Muscle layer of colon (tissue), 2 donors: ENCODE measurements at regions not wholly inside any gene's neighbourhood (a gene's known extent, or its start where the extent isn't known, plus 50 kb on each side); places are given as distances from the start of the nearest gene placed in this dataset.

Experiments used
- H3K27ac ChIP-seq: one replicate; pipeline ENCODE4 v1.7.0; 2013; ENCODE audit warnings: low read depth, mild to moderate bottlenecking, low read length, moderate library complexity
- H3K27me3 ChIP-seq, 2 donors: one replicate each; pipeline ENCODE4 v1.7.0; 2013; ENCODE audit warnings: low read length in 2 of 2, mild to moderate bottlenecking in 2 of 2; ENCODE audit not compliant: insufficient read depth in 2 of 2, control insufficient read depth in 1 of 2
- H3K36me3 ChIP-seq: one replicate; pipeline ENCODE4 v1.7.0; 2013; ENCODE audit warnings: mild to moderate bottlenecking, low read length; ENCODE audit not compliant: insufficient read depth
- H3K4me1 ChIP-seq: one replicate; pipeline ENCODE4 v1.7.0; 2013; ENCODE audit warnings: mild to moderate bottlenecking, low read length; ENCODE audit not compliant: insufficient read depth
- H3K4me3 ChIP-seq, 2 donors: one replicate each; pipeline ENCODE4 v1.7.0; 2013; ENCODE audit warnings: low read length in 2 of 2, low read depth in 1 of 2, mild to moderate bottlenecking in 1 of 2, moderate library complexity in 1 of 2
- H3K9ac ChIP-seq: one replicate; pipeline ENCODE4 v1.7.0; 2013; ENCODE audit warnings: low read length
- H3K9me3 ChIP-seq: one replicate; pipeline ENCODE4 v1.7.0; 2013; ENCODE audit warnings: mild to moderate bottlenecking, low read length
- donor health status: abdominal sarcoma.
- donor health status: Adenocarcinoma of cecum.

- Histone ChIP-seq H3K27me3 (no peaks in the 10 kb centered on the region), H3K4me1 (peaks cover 39% of the 10 kb centered on the region), H3K4me3 (no peak overlapping the region), H3K9ac (no peak overlapping the region), H3K36me3 (no peaks in the 10 kb centered on the region), H3K27ac (no peak overlapping the region), H3K9me3 (no peaks in the 10 kb centered on the region)
Measured at GRCh38 chr2:64862623-64863022, 126.6 kb upstream of the SLC1A4 start.

GRCh38 chr2:64863097-64863820 is 125.9 kb upstream of the SLC1A4 start:
- H3K9me3 ChIP-seq: no peaks in the 10 kb centered on the region
- H3K4me3 ChIP-seq: no peak overlapping the region
- no peak overlapping the region for H3K27ac ChIP-seq
- H3K27me3 ChIP-seq: no peaks in the 10 kb centered on the region
- H3K36me3 ChIP-seq: no peaks in the 10 kb centered on the region
- H3K4me1 ChIP-seq: peaks cover 32% of the 10 kb centered on the region
- H3K9ac ChIP-seq: no peak overlapping the region

- Histone ChIP-seq H3K36me3 (no peaks in the 10 kb centered on the region), H3K4me1 (peaks cover 18% of the 10 kb centered on the region), H3K9ac (peak overlapping the region; percentile 50), H3K27me3 (no peaks in the 10 kb centered on the region), H3K27ac (peak overlapping the region; percentile 67), H3K9me3 (no peaks in the 10 kb centered on the region), H3K4me3 (peak overlapping the region; percentile 63 to 81)
Measured at GRCh38 chr2:64865073-64865830, 123.9 kb upstream of the SLC1A4 start.

GRCh38 chr2:64865831-64866345 is 123.3 kb upstream of the SLC1A4 start:
- Histone ChIP-seq H3K4me3 (peak overlapping the region in 1 of 2 donors; percentile 81), H3K36me3 (no peaks in the 10 kb centered on the region), H3K27ac (no peak overlapping the region), H3K9ac (no peak overlapping the region), H3K27me3 (no peaks in the 10 kb centered on the region), H3K4me1 (peaks cover 14% of the 10 kb centered on the region), H3K9me3 (no peaks in the 10 kb centered on the region)

- H3K9ac ChIP-seq: no peak overlapping the region
- no peaks in the 10 kb centered on the region for H3K9me3 ChIP-seq
- no peaks in the 10 kb centered on the region for H3K27me3 ChIP-seq
- no peak overlapping the region for H3K4me3 ChIP-seq
- H3K36me3 ChIP-seq: no peaks in the 10 kb centered on the region
- no peak overlapping the region for H3K27ac ChIP-seq
- peaks cover 9% of the 10 kb centered on the region for H3K4me1 ChIP-seq
Measured at GRCh38 chr2:64866797-64867196, 122.4 kb upstream of the SLC1A4 start.

GRCh38 chr2:64867253-64867996 is 121.8 kb upstream of the SLC1A4 start:
- no peak overlapping the region for H3K27ac ChIP-seq
- no peaks in the 10 kb centered on the region for H3K36me3 ChIP-seq
- no peaks in the 10 kb centered on the region for H3K9me3 ChIP-seq
- H3K4me1 ChIP-seq: peaks cover 9% of the 10 kb centered on the region
- H3K4me3 ChIP-seq: no peak overlapping the region
- H3K27me3 ChIP-seq: no peaks in the 10 kb centered on the region
- H3K9ac ChIP-seq: no peak overlapping the region

- Histone ChIP-seq H3K27ac (no peak overlapping the region), H3K4me1 (peaks cover 12% of the 10 kb centered on the region), H3K4me3 (no peak overlapping the region), H3K9ac (no peak overlapping the region), H3K27me3 (no peaks in the 10 kb centered on the region), H3K9me3 (no peaks in the 10 kb centered on the region), H3K36me3 (no peaks in the 10 kb centered on the region)
Measured at GRCh38 chr2:64869126-64869525, 120.1 kb upstream of the SLC1A4 start.

GRCh38 chr2:64873472-64873924 is 115.7 kb upstream of the SLC1A4 start:
- no peak overlapping the region for H3K9ac ChIP-seq
- H3K27me3 ChIP-seq: no peaks in the 10 kb centered on the region
- no peaks in the 10 kb centered on the region for H3K36me3 ChIP-seq
- H3K4me1 ChIP-seq: peaks cover 5% of the 10 kb centered on the region
- no peak overlapping the region for H3K27ac ChIP-seq
- H3K4me3 ChIP-seq: peak overlapping the region; percentile 41 to 46
- no peaks in the 10 kb centered on the region for H3K9me3 ChIP-seq

- H3K4me3 ChIP-seq: no peak overlapping the region
- no peaks in the 10 kb centered on the region for H3K27me3 ChIP-seq
- H3K9me3 ChIP-seq: no peaks in the 10 kb centered on the region
- peaks cover 5% of the 10 kb centered on the region for H3K4me1 ChIP-seq
- no peak overlapping the region for H3K27ac ChIP-seq
- H3K36me3 ChIP-seq: no peaks in the 10 kb centered on the region
- no peak overlapping the region for H3K9ac ChIP-seq
Measured at GRCh38 chr2:64874593-64874992, 114.6 kb upstream of the SLC1A4 start.

GRCh38 chr2:64875368-64875767 is 113.8 kb upstream of the SLC1A4 start:
- Histone ChIP-seq H3K9me3 (no peaks in the 10 kb centered on the region), H3K27me3 (no peaks in the 10 kb centered on the region), H3K27ac (no peak overlapping the region), H3K36me3 (no peaks in the 10 kb centered on the region), H3K9ac (no peak overlapping the region), H3K4me1 (peaks cover 5% of the 10 kb centered on the region), H3K4me3 (no peak overlapping the region)

- Histone ChIP-seq H3K27ac (no peak overlapping the region), H3K27me3 (no peaks in the 10 kb centered on the region)
Measured at GRCh38 chr2:64876137-64876647, 113.0 kb upstream of the SLC1A4 start.

More at GRCh38 chr2:64876137-64876647, 113.0 kb upstream of the SLC1A4 start:
- Histone ChIP-seq H3K4me1 (peaks cover 5% of the 10 kb centered on the region), H3K9ac (no peak overlapping the region), H3K9me3 (no peaks in the 10 kb centered on the region), H3K4me3 (no peak overlapping the region), H3K36me3 (no peaks in the 10 kb centered on the region)
